GM12878 (cell line): ENCODE measurements at regions not wholly inside any gene's neighbourhood (a gene's known extent, or its start where the extent isn't known, plus 50 kb on each side); places are given as distances from the start of the nearest gene placed in this dataset.

ENCODE experiments used
- ATAC-seq: fragments of 200-7000 bp; cut with Tn5 transposase; 3 replicates; pipeline ENCODE4 v1.9.1; 2020; ENCODE audit warnings: mild to moderate bottlenecking, moderate library complexity
- BruUV-seq: library from RNA; stranded (reverse); fragments of 400-500 nt; replicated peaks from 2 replicates; lab custom pipeline; 2021; lab: Mats Ljungman, UMichigan
- CTCF ChIA-PET: fragments of 300-600 bp; sonication (Branson Sonifier 250); formaldehyde crosslinking; extraction: SDS; loops from one replicate; lab custom pipeline; 2021; ENCODE audit warnings: inconsistent platforms; lab: Yijun Ruan, JAX
- POLR2A ChIA-PET: fragments of 350-600 bp; formaldehyde crosslinking; extraction: SDS; loops from one replicate; lab custom pipeline; 2021; ENCODE audit warnings: inconsistent platforms; lab: Charles Lee
- RAD21 ChIA-PET: fragments of 300-600 bp; sonication (Branson Sonifier 250); formaldehyde crosslinking; loops from one replicate; lab custom pipeline; 2023; ENCODE audit warnings: antibody characterized with exemption; ENCODE audit not compliant: unreplicated experiment; lab: Charles Lee
- SMC1A ChIA-PET: fragments of 300-600 bp; sonication (Branson Sonifier 250); formaldehyde crosslinking; loops from one replicate; lab custom pipeline; 2023; ENCODE audit not compliant: unreplicated experiment, uncharacterized antibody; lab: Charles Lee
- DNase-seq: peaks from one replicate; pipeline ENCODE4 v3.0.0-alpha.2; 2011; ENCODE audit warnings: low read depth, low spot score
- FAIRE-seq: peaks from 3 replicates; lab custom pipeline; 2011; peaks lifted over from hg19 to GRCh38; lab: Jason Lieb, UNC
- H2AFZ ChIP-seq: 2 replicates; pipeline ENCODE4 v1.6.0; 2011; ENCODE audit warnings: low read depth, low read length, control low read depth; ENCODE audit not compliant: control insufficient read depth
- H3K27ac ChIP-seq: 2 replicates; pipeline ENCODE4 v1.5.1; 2011; ENCODE audit warnings: control low read depth; ENCODE audit not compliant: control insufficient read depth, insufficient read depth
- H3K27me3 ChIP-seq, 2 experiments: replicated peaks in 1 of 2; 2 replicates each; pipeline versions ENCODE4 v1.6.0 to v1.6.1; 2011; ENCODE audit warnings: low read length in 1 of 2; ENCODE audit not compliant: control insufficient read depth in 2 of 2, insufficient read depth in 2 of 2
- H3K36me3 ChIP-seq, 2 experiments: 2 replicates each; pipeline ENCODE4 v1.5.1; 2011; ENCODE audit warnings: low read length in 1 of 2; ENCODE audit not compliant: control insufficient read depth in 2 of 2, insufficient read depth in 2 of 2
- H3K4me1 ChIP-seq: 2 replicates; pipeline ENCODE4 v1.6.1; 2011; ENCODE audit warnings: mild to moderate bottlenecking, low read length, moderate library complexity, mixed read lengths; ENCODE audit not compliant: control insufficient read depth, insufficient read depth
- H3K4me2 ChIP-seq: 2 replicates; pipeline ENCODE4 v1.6.0; 2011; ENCODE audit warnings: control low read depth; ENCODE audit not compliant: control insufficient read depth, insufficient read depth
- H3K4me3 ChIP-seq: fragments of 200-600 bp; sonication (generic); 2 replicates; pipeline ENCODE4 v1.5.1; 2016
- H3K79me2 ChIP-seq: 2 replicates; pipeline ENCODE4 v1.6.0; 2011; ENCODE audit warnings: low read length; ENCODE audit not compliant: control insufficient read depth, insufficient read depth
- H3K9ac ChIP-seq: 2 replicates; pipeline ENCODE4 v1.8.0; 2011; ENCODE audit warnings: low read length, control low read depth, mixed read lengths; ENCODE audit not compliant: control insufficient read depth, insufficient read depth
- H3K9me3 ChIP-seq: replicated peaks from 3 replicates; pipeline ENCODE4 v1.5.1; 2011; ENCODE audit warnings: mild to moderate bottlenecking, low read length; ENCODE audit not compliant: control insufficient read depth, insufficient read depth
- H4K20me1 ChIP-seq: 2 replicates; pipeline ENCODE4 v1.6.0; 2011; ENCODE audit not compliant: control insufficient read depth, insufficient read depth
- STAT3 ChIP-seq: IDR thresholded peaks from 2 replicates; pipeline ENCODE4 v1.6.1; 2011; ENCODE audit warnings: low read depth, low read length, improper control_type of control experiment
- WGBS: methylation state at CpG from one replicate; pipeline ENCODE4 v1.1.6; 2016; ENCODE audit warnings: low lambda C conversion rate; ENCODE audit not compliant: insufficient replicate concordance, insufficient coverage; ENCODE audit errors: missing lambda C conversion rate; 5-methylcytosine and 5-hydroxymethylcytosine counted together
- in situ Hi-C: fragments of 300-500 bp; cut with MboI; formaldehyde crosslinking; loops from 9 replicates; pipeline ENCODE4 v1.14.3; 2018; ENCODE audit warnings: mixed read lengths
- intact Hi-C: fragments of 100-400 bp; cut with micrococcal nuclease; formaldehyde crosslinking; loops from one replicate; pipeline ENCODE4 v1.14.2; 2022; ENCODE audit not compliant: unreplicated experiment
- TF ChIP-seq, protein P1 (sequence below): IDR thresholded peaks from 2 replicates; pipeline ENCODE4 v1.6.1; 2012; ENCODE audit warnings: improper control_type of control experiment, low read depth, low read length; ENCODE audit not compliant: insufficient replicate concordance
- TF ChIP-seq, protein P2 (sequence below): IDR thresholded peaks from 2 replicates; pipeline ENCODE4 v1.6.1; 2012; ENCODE audit warnings: low read depth, low read length, improper control_type of control experiment
- TF ChIP-seq, protein P3 (sequence below): fragments of 450-650 bp; formaldehyde crosslinking; IDR thresholded peaks from 2 replicates; pipeline ENCODE4 v1.5.0; 2022; ENCODE audit warnings: mild to moderate bottlenecking, missing genetic modification characterization

DNA sequence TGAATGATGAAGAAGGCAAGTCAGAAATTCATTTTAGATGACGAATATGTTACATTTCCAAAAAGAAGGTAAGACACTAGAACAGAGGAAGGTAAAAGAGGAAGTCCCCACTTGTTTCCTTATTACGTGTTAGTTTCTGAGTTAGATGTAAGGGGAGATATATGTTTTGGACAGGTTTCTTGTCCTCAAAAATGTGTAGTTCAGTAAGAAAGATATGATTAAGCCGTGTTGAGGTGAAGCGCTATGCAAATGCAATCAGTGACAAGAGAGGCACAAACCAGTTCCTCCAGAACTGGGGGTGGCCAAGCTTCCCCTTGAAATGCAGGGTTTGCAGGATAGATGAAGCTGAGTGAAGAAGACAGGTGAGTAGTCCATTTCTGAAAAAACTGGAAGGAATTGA lies 293.3 kb upstream of the RUNX1 start (continued):
- TF ChIP-seq, protein P1, sequence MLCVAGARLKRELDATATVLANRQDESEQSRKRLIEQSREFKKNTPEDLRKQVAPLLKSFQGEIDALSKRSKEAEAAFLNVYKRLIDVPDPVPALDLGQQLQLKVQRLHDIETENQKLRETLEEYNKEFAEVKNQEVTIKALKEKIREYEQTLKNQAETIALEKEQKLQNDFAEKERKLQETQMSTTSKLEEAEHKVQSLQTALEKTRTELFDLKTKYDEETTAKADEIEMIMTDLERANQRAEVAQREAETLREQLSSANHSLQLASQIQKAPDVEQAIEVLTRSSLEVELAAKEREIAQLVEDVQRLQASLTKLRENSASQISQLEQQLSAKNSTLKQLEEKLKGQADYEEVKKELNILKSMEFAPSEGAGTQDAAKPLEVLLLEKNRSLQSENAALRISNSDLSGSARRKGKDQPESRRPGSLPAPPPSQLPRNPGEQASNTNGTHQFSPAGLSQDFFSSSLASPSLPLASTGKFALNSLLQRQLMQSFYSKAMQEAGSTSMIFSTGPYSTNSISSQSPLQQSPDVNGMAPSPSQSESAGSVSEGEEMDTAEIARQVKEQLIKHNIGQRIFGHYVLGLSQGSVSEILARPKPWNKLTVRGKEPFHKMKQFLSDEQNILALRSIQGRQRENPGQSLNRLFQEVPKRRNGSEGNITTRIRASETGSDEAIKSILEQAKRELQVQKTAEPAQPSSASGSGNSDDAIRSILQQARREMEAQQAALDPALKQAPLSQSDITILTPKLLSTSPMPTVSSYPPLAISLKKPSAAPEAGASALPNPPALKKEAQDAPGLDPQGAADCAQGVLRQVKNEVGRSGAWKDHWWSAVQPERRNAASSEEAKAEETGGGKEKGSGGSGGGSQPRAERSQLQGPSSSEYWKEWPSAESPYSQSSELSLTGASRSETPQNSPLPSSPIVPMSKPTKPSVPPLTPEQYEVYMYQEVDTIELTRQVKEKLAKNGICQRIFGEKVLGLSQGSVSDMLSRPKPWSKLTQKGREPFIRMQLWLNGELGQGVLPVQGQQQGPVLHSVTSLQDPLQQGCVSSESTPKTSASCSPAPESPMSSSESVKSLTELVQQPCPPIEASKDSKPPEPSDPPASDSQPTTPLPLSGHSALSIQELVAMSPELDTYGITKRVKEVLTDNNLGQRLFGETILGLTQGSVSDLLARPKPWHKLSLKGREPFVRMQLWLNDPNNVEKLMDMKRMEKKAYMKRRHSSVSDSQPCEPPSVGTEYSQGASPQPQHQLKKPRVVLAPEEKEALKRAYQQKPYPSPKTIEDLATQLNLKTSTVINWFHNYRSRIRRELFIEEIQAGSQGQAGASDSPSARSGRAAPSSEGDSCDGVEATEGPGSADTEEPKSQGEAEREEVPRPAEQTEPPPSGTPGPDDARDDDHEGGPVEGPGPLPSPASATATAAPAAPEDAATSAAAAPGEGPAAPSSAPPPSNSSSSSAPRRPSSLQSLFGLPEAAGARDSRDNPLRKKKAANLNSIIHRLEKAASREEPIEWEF = no peak
- TF ChIP-seq, protein P2, sequence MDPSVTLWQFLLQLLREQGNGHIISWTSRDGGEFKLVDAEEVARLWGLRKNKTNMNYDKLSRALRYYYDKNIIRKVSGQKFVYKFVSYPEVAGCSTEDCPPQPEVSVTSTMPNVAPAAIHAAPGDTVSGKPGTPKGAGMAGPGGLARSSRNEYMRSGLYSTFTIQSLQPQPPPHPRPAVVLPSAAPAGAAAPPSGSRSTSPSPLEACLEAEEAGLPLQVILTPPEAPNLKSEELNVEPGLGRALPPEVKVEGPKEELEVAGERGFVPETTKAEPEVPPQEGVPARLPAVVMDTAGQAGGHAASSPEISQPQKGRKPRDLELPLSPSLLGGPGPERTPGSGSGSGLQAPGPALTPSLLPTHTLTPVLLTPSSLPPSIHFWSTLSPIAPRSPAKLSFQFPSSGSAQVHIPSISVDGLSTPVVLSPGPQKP = no peak

DNA sequence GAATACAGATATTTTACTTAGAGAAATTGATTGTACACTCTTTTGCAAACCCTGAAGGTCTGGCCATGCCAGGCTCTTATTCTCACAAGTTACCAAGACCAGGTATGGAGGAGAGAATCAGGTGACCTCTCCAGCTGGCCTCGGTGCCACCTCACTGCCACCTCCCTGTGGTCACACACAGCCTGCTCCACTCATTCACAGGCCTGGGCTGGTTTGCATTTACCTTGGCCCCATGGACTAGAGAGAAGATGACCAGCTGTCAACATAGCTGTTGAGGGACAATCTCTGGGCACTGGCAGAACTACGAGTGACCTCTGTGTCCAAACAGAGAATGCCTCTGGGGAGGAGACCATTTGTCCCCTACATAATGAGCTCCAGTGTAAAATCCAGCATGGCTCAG lies 291.2 kb upstream of the RUNX1 start:
- SMC1A ChIA-PET = no interaction called here
- CTCF ChIA-PET = no interaction called here

More for the DNA sequence above, 291.2 kb upstream of the RUNX1 start:
- Histone ChIP-seq H3K9ac (no peak overlapping the region), H3K27me3 (no peaks in the 10 kb centered on the region), H4K20me1 (no peaks in the 10 kb centered on the region), H2AFZ (no peak overlapping the region), H3K4me2 (no peak overlapping the region), H3K4me1 (peaks cover 14% of the 10 kb centered on the region), H3K36me3 (no peaks in the 10 kb centered on the region), H3K27ac (no peak overlapping the region), H3K9me3 (peaks cover 1% of the 10 kb centered on the region; the same call in 2 of the 3 replicates)
- ChIA-PET POLR2A (no interaction called here), RAD21 (no interaction called here)
- WGBS = 14% methylated on average over 2 of the region's 2 CpGs
- BruUV-seq = no TSS peak
- FAIRE-seq = no peak
- intact Hi-C loops (no loop called here), in situ Hi-C loops (no loop called here)
- DNase-seq = no peak
- no peak for ATAC-seq
- TF ChIP-seq, protein P3, sequence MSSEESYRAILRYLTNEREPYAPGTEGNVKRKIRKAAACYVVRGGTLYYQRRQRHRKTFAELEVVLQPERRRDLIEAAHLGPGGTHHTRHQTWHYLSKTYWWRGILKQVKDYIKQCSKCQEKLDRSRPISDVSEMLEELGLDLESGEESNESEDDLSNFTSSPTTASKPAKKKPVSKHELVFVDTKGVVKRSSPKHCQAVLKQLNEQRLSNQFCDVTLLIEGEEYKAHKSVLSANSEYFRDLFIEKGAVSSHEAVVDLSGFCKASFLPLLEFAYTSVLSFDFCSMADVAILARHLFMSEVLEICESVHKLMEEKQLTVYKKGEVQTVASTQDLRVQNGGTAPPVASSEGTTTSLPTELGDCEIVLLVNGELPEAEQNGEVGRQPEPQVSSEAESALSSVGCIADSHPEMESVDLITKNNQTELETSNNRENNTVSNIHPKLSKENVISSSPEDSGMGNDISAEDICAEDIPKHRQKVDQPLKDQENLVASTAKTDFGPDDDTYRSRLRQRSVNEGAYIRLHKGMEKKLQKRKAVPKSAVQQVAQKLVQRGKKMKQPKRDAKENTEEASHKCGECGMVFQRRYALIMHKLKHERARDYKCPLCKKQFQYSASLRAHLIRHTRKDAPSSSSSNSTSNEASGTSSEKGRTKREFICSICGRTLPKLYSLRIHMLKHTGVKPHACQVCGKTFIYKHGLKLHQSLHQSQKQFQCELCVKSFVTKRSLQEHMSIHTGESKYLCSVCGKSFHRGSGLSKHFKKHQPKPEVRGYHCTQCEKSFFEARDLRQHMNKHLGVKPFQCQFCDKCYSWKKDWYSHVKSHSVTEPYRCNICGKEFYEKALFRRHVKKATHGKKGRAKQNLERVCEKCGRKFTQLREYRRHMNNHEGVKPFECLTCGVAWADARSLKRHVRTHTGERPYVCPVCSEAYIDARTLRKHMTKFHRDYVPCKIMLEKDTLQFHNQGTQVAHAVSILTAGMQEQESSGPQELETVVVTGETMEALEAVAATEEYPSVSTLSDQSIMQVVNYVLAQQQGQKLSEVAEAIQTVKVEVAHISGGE (CRISPR knock-in tag) = no peak
- TF ChIP-seq STAT3 = no peak
- TF ChIP-seq, all 136 proteins: peak for 0
- no peaks in the 10 kb centered on the region for H3K79me2 ChIP-seq
- H3K4me3 ChIP-seq = no peak overlapping the region
